Suprapubic skin (tissue), 4 donors: ENCODE measurements at regions not wholly inside any gene's neighbourhood (a gene's known extent, or its start where the extent isn't known, plus 50 kb on each side); places are given as distances from the start of the nearest gene placed in this dataset.

Source experiments
- DNase-seq, 2 donors: peaks; one replicate each; pipeline ENCODE4 v3.0.0-alpha.2; 2019; ENCODE audit warnings: low spot score in 2 of 2
- H3K27ac ChIP-seq: fragments of 200-600 bp; sonication (generic); one replicate; pipeline ENCODE4 v1.5.1; 2019
- H3K27me3 ChIP-seq: fragments of 200-600 bp; sonication (generic); one replicate; pipeline ENCODE4 v1.5.1; 2019
- H3K36me3 ChIP-seq: fragments of 200-600 bp; sonication (generic); one replicate; pipeline ENCODE4 v1.5.1; 2019
- H3K4me1 ChIP-seq: fragments of 200-600 bp; sonication (generic); one replicate; pipeline ENCODE4 v1.5.1; 2019
- H3K4me3 ChIP-seq: fragments of 200-600 bp; sonication (generic); one replicate; pipeline ENCODE4 v1.5.1; 2019; ENCODE audit warnings: mild to moderate bottlenecking
- H3K9me3 ChIP-seq: fragments of 200-600 bp; sonication (generic); one replicate; pipeline ENCODE4 v1.5.1; 2019
- EP300 ChIP-seq: sonication (generic); formaldehyde crosslinking; IDR thresholded peaks from one replicate; pipeline ENCODE4 v1.6.1; 2017; ENCODE audit warnings: antibody characterized with exemption
- POLR2A ChIP-seq, 2 donors: fragments of 450-650 bp; IDR thresholded peaks; one replicate each; pipeline ENCODE4 v1.6.1; 2017; ENCODE audit warnings: antibody characterized with exemption in 2 of 2, mild to moderate bottlenecking in 2 of 2, moderate library complexity in 2 of 2
- POLR2AphosphoS5 ChIP-seq, 3 donors: sonication (generic); formaldehyde crosslinking; IDR thresholded peaks; one replicate each; pipeline ENCODE4 v1.6.1; 2017; ENCODE audit warnings: antibody characterized with exemption in 3 of 3
- WGBS: methylation state at CpG from one replicate; pipeline ENCODE4 v1.1.5; 2018; 5-methylcytosine and 5-hydroxymethylcytosine counted together
- TF ChIP-seq, protein P1 (sequence below), 2 donors: fragments of 200-600 bp in 1 of 2; fragments of 450-650 bp in 1 of 2; sonication (generic) in 1 of 2; IDR thresholded peaks; one replicate each; pipeline ENCODE4 v1.5.1; 2016 to 2019; ENCODE audit warnings: antibody characterized with exemption in 2 of 2, mild to moderate bottlenecking in 1 of 2, moderate library complexity in 1 of 2

DNA sequence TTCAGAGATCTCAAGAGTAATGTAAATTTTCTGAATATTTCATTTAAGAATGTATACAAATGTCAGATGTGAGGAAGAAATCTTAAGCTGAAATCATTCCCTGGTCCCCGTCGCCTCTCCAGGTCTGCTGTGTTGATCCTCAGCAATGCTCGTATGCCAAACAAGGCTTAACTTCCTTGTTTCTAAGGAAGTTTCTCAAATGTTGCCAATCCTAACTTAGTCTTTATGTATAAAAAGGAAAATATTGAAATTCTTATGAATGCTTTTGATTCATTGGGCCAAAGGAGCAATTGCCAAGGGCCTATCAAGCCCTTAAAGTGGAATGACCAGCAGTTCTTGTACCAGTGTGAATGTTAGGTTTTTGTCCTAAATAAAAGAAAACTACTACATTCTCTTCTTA is 507.7 kb upstream of the SEMA6D start:
- TF ChIP-seq, protein P1, sequence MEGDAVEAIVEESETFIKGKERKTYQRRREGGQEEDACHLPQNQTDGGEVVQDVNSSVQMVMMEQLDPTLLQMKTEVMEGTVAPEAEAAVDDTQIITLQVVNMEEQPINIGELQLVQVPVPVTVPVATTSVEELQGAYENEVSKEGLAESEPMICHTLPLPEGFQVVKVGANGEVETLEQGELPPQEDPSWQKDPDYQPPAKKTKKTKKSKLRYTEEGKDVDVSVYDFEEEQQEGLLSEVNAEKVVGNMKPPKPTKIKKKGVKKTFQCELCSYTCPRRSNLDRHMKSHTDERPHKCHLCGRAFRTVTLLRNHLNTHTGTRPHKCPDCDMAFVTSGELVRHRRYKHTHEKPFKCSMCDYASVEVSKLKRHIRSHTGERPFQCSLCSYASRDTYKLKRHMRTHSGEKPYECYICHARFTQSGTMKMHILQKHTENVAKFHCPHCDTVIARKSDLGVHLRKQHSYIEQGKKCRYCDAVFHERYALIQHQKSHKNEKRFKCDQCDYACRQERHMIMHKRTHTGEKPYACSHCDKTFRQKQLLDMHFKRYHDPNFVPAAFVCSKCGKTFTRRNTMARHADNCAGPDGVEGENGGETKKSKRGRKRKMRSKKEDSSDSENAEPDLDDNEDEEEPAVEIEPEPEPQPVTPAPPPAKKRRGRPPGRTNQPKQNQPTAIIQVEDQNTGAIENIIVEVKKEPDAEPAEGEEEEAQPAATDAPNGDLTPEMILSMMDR (IDR thresholded peaks at IDR 0.05) = no peak
- TF ChIP-seq POLR2AphosphoS5 (IDR thresholded peaks at IDR 0.05) (no peak), EP300 (no peak), POLR2A (IDR thresholded peaks at IDR 0.05) (no peak)
- Histone ChIP-seq H3K4me1 (no peaks in the 10 kb centered on the region), H3K36me3 (no peaks in the 10 kb centered on the region), H3K27ac (no peak overlapping the region), H3K27me3 (no peaks in the 10 kb centered on the region), H3K4me3 (no peak overlapping the region), H3K9me3 (no peaks in the 10 kb centered on the region)
- no peak for DNase-seq
- WGBS = 81% methylated on average over 3 of the region's 3 CpGs

DNA sequence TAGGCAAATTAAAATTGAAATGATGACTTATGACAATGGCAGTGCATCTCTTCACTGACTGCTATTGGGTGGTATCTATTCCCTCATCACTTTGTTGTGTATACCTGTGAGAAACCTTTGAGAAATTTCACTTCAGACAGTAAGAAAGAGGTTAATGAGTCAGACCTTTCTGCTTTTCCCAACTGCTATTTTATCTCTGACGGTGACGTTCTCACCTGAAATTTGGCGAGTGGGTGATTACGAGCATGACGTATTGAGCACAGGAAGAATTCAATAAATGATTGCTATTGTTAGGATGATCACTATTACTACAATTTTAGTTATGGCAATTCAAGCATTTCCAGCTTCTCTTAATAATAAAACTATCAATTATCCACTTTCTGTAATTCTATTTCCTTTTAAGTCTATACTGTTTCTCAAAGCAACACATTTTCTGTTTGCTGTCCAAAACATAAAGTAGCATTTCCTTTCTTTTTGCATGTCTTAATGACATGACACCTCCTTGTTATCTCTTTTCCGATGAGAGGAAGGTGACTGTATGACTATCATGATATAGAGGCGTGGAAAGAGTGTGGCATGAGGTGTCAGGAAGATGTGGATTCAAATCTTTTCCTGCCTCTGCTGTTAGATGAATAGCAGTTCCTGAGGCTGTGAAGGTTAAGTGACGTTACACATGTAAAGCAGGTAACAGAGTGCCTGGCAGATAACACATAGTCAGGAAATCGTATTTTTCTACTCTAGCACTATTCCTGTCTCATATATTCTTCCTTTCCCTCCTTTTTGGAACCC is 504.9 kb upstream of the SEMA6D start:
- DNase-seq = no peak
- Histone ChIP-seq H3K36me3 (no peaks in the 10 kb centered on the region), H3K9me3 (no peaks in the 10 kb centered on the region), H3K27ac (no peak overlapping the region), H3K4me3 (no peak overlapping the region), H3K27me3 (no peaks in the 10 kb centered on the region), H3K4me1 (no peaks in the 10 kb centered on the region)
- 78% methylated on average over 9 of the region's 9 CpGs for WGBS
- TF ChIP-seq POLR2AphosphoS5 (IDR thresholded peaks at IDR 0.05) = no peak
- no peak for TF ChIP-seq EP300
- TF ChIP-seq, protein P1 (IDR thresholded peaks at IDR 0.05) = no peak
- TF ChIP-seq POLR2A (IDR thresholded peaks at IDR 0.05) = no peak

DNA sequence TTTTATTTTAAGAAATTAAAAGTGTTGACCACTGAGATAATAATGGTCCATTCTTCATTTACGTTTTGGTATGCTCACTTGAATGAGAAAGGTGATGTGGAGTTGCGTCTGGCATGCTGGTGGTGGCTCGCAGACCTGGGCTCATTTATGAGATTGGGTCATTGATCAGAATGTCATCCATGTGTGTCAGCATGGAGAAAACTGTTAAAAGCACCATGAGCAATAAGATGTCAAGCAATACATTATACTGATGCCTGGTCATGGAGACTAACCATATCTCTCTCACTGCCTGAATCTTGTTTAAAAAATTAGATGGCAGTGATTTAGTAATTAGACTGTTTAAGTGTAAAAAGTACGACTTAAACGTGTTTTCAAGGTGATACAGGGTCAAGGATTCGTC is 503.4 kb upstream of the SEMA6D start:
- Histone ChIP-seq H3K4me1 (no peaks in the 10 kb centered on the region), H3K27me3 (no peaks in the 10 kb centered on the region), H3K27ac (no peak overlapping the region), H3K36me3 (no peaks in the 10 kb centered on the region), H3K4me3 (no peak overlapping the region), H3K9me3 (no peaks in the 10 kb centered on the region)
- WGBS = 73% methylated on average over 6 of the region's 6 CpGs
- TF ChIP-seq POLR2A (IDR thresholded peaks at IDR 0.05) (no peak), EP300 (no peak), POLR2AphosphoS5 (IDR thresholded peaks at IDR 0.05) (no peak)
- TF ChIP-seq, protein P1 (IDR thresholded peaks at IDR 0.05) = no peak
- no peak for DNase-seq

DNA sequence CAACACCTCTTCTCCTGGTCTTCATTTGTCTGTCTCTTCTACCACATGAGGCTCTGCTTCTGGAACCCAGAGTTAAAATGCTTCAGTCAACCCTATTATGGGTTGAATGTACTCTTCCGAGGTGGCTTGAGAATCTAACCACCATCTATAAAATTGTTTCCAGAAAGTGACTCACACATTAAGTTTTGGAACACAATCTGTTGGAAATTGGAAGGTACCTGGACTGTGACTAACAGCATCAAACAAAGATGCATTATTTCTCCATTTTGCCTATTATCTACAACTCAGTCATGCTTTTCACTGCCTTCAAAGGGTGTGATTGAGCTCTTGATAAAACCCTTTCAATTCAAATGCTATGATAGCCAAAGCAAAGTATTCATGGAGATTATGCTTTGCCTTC is 499.0 kb upstream of the SEMA6D start:
- no peaks in the 10 kb centered on the region for H3K27me3 ChIP-seq
- H3K4me1 ChIP-seq = no peaks in the 10 kb centered on the region
- TF ChIP-seq EP300 (no peak), POLR2A (IDR thresholded peaks at IDR 0.05) (no peak), POLR2AphosphoS5 (IDR thresholded peaks at IDR 0.05) (no peak)
- TF ChIP-seq, protein P1 (IDR thresholded peaks at IDR 0.05) = no peak
- DNase-seq = no peak
- H3K9me3 ChIP-seq = no peaks in the 10 kb centered on the region
- no peaks in the 10 kb centered on the region for H3K36me3 ChIP-seq
- no peak overlapping the region for H3K27ac ChIP-seq
- no peak overlapping the region for H3K4me3 ChIP-seq
- 46% methylated on average over 1 of the region's 1 CpG for WGBS

DNA sequence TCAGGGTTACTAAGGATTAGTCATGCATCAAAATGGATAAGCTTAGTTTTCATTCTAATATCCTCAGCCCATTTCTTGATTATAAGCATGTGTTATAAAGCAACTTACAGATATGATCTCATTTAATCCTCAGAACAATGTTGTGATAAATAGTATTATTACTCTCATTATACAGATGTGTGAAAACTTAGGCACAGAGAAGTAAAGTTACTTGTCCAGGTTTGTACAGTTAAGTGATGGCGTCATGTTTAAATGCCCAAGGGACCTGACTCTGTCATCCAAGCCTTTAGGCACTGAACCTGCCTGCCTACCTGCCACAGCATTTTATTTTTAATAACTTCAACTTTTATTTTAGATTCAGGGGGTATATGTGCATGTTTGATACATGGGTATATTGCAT is 472.9 kb upstream of the SEMA6D start:
- Histone ChIP-seq H3K4me1 (no peaks in the 10 kb centered on the region), H3K4me3 (no peak overlapping the region), H3K9me3 (no peaks in the 10 kb centered on the region), H3K27me3 (no peaks in the 10 kb centered on the region), H3K36me3 (no peaks in the 10 kb centered on the region), H3K27ac (no peak overlapping the region)
- WGBS = 81% methylated on average over 1 of the region's 1 CpG
- DNase-seq = no peak
- no peak for TF ChIP-seq EP300
- no peak for TF ChIP-seq POLR2AphosphoS5 (IDR thresholded peaks at IDR 0.05)
- no peak for TF ChIP-seq POLR2A (IDR thresholded peaks at IDR 0.05)
- TF ChIP-seq, protein P1 (IDR thresholded peaks at IDR 0.05) = no peak
